Osteoblast (primary cell): ENCODE measurements at regions not wholly inside any gene's neighbourhood (a gene's known extent, or its start where the extent isn't known, plus 50 kb on each side); places are given as distances from the start of the nearest gene placed in this dataset.
"Not testable (repeated sequence)": the region's sequence is repeated elsewhere in the genome, so short reads cannot be mapped to it uniquely, and the experiment has no call there.

Experiments used
- DNase-seq: peaks from one replicate; pipeline ENCODE4 v3.0.0; 2011; ENCODE audit warnings: low spot score, mixed read lengths; ENCODE audit not compliant: insufficient read length; ENCODE audit errors: missing footprints
- H2AFZ ChIP-seq: 2 replicates; pipeline ENCODE4 v1.6.0; 2011; ENCODE audit warnings: mild to moderate bottlenecking, low read length
- H3K27ac ChIP-seq: 2 replicates; pipeline ENCODE4 v1.5.1; 2011; ENCODE audit warnings: mild to moderate bottlenecking, low read depth, low read length, moderate library complexity
- H3K27me3 ChIP-seq: 2 replicates; pipeline ENCODE4 v1.6.0; 2012; ENCODE audit warnings: mild to moderate bottlenecking, control low read depth, inconsistent platforms, low read length, moderate library complexity; ENCODE audit not compliant: insufficient read depth
- H3K36me3 ChIP-seq: 2 replicates; pipeline ENCODE4 v1.5.1; 2011; ENCODE audit warnings: mild to moderate bottlenecking, low read length, control low read depth, moderate library complexity; ENCODE audit not compliant: insufficient read depth
- H3K4me1 ChIP-seq: 2 replicates; pipeline ENCODE4 v1.5.1; 2011; ENCODE audit warnings: mild to moderate bottlenecking, low read length, control low read depth, moderate library complexity; ENCODE audit not compliant: insufficient read depth
- H3K4me2 ChIP-seq: 2 replicates; pipeline ENCODE4 v1.6.0; 2011; ENCODE audit warnings: mild to moderate bottlenecking, low read length; ENCODE audit not compliant: insufficient read depth
- H3K4me3 ChIP-seq: fragments of 200-600 bp; sonication (generic); 3 replicates; pipeline ENCODE4 v1.5.1; 2012; ENCODE audit warnings: mild to moderate bottlenecking, low read length, inconsistent platforms; ENCODE audit not compliant: insufficient read depth
- H3K79me2 ChIP-seq: 2 replicates; pipeline ENCODE4 v1.6.0; 2012; ENCODE audit warnings: mild to moderate bottlenecking, low read length, control low read depth, inconsistent platforms; ENCODE audit not compliant: insufficient read depth
- H3K9me3 ChIP-seq: 2 replicates; pipeline ENCODE4 v1.5.1; 2011; ENCODE audit warnings: low read depth, low read length, control low read depth
- H4K20me1 ChIP-seq: 2 replicates; pipeline ENCODE4 v1.6.0; 2012; ENCODE audit warnings: mild to moderate bottlenecking, low read length, control low read depth; ENCODE audit not compliant: insufficient read depth
- TF ChIP-seq, protein P1 (sequence below): IDR thresholded peaks from 2 replicates; pipeline ENCODE4 v1.5.1; 2011; ENCODE audit warnings: mild to moderate bottlenecking, low read depth, low read length, moderate library complexity; ENCODE audit errors: extremely low read depth

DNA sequence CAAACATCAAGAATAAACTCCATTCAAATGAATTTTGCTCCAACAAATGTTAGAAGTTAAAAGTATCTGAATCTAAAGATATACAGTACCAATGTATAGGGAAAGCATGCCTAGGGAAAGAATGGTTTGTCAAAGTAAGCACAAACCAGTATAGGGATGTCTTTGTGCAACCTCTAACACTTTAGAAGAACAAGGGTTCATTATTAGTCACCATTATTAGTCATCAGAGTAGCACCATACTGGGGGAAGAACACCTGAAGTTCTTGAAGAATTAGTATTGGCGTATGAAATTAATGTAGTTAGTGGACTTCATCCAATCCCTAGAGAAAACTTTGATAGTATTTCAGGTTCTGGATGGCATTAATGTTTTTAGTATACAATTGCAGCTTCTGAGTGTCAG lies 943.7 kb downstream of the METTL15 start:
- Histone ChIP-seq H3K4me1 (no peaks in the 10 kb centered on the region), H3K4me2 (no peak overlapping the region), H3K27me3 (no peaks in the 10 kb centered on the region), H3K36me3 (no peaks in the 10 kb centered on the region), H2AFZ (no peak overlapping the region), H3K27ac (no peak overlapping the region), H3K79me2 (no peaks in the 10 kb centered on the region), H3K9me3 (no peaks in the 10 kb centered on the region), H4K20me1 (no peaks in the 10 kb centered on the region), H3K4me3 (no peak overlapping the region)
- no peak for DNase-seq
- TF ChIP-seq, protein P1, sequence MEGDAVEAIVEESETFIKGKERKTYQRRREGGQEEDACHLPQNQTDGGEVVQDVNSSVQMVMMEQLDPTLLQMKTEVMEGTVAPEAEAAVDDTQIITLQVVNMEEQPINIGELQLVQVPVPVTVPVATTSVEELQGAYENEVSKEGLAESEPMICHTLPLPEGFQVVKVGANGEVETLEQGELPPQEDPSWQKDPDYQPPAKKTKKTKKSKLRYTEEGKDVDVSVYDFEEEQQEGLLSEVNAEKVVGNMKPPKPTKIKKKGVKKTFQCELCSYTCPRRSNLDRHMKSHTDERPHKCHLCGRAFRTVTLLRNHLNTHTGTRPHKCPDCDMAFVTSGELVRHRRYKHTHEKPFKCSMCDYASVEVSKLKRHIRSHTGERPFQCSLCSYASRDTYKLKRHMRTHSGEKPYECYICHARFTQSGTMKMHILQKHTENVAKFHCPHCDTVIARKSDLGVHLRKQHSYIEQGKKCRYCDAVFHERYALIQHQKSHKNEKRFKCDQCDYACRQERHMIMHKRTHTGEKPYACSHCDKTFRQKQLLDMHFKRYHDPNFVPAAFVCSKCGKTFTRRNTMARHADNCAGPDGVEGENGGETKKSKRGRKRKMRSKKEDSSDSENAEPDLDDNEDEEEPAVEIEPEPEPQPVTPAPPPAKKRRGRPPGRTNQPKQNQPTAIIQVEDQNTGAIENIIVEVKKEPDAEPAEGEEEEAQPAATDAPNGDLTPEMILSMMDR = no peak

GRCh38 chr11:29050962-29051361 lies 942.8 kb downstream of the METTL15 start:
- not testable (repeated sequence) for H3K79me2 ChIP-seq, H3K27ac ChIP-seq, H2AFZ ChIP-seq, H3K4me1 ChIP-seq, H3K36me3 ChIP-seq, H3K4me3 ChIP-seq, H3K9me3 ChIP-seq, H3K27me3 ChIP-seq, DNase-seq, H4K20me1 ChIP-seq, H3K4me2 ChIP-seq

DNA sequence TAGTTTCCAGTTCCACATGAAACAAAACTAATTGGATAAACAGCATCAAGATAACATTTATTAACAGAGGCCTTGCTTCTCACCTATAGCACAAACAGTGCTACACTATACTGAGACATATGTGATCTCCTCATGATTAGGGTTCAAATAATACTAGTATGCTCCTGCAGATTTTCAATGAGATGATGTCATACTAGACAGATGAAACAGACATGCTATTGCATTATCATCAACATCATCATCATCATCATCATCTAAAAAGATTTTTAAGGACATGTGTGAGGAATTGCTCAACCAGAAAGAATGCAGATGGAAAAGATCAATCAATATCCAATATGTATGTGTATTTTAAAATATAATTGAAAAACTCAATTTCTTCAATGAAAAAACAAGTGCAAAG lies 932.3 kb downstream of the METTL15 start:
- Histone ChIP-seq H2AFZ (no peak overlapping the region), H3K79me2 (no peaks in the 10 kb centered on the region), H3K36me3 (no peaks in the 10 kb centered on the region), H3K4me2 (no peak overlapping the region), H3K27me3 (no peaks in the 10 kb centered on the region), H3K4me3 (no peak overlapping the region), H3K27ac (no peak overlapping the region), H3K4me1 (no peaks in the 10 kb centered on the region), H4K20me1 (no peaks in the 10 kb centered on the region), H3K9me3 (no peaks in the 10 kb centered on the region)
- TF ChIP-seq, protein P1 = no peak
- DNase-seq = no peak

DNA sequence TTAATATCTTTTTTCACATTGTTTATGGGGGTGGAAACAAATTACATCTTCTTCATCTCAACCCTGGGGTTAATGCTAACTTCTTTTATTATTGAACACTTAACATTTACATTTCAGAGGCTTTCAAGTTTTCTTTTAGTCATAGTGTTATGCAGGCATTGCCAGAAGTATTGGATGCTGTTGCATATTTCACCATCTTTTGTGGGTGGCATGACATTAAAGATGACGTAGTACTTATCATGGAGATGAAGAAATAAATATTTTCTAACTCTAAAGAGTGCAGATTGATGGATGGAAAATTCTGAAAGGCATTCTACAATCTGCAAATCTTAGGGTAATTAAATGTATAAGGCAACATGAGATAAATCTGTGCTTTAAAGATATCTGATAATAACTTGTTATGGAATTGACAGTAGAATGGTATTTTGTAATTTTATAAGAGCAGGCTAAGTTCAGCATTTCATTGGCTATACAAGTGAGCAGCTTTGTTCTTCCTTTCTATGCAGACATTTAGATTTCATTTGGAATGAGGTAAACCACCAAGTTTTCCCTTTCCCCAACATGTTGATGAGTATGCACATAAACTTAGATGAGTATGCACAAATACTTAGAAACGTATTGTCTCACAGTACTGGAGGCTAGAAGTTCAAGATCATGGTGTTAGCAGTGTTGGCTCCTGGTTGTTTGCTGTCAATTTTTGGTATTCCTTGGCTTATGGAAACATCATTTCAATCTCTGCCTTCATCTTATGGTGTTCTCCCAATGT lies 924.4 kb downstream of the METTL15 start:
- Histone ChIP-seq H3K4me3 (no peak overlapping the region), H2AFZ (no peak overlapping the region), H3K27ac (no peak overlapping the region), H3K79me2 (no peaks in the 10 kb centered on the region), H4K20me1 (no peaks in the 10 kb centered on the region), H3K4me2 (no peak overlapping the region), H3K36me3 (no peaks in the 10 kb centered on the region), H3K9me3 (peaks cover 9% of the 10 kb centered on the region), H3K27me3 (no peaks in the 10 kb centered on the region), H3K4me1 (no peaks in the 10 kb centered on the region)
- DNase-seq = no peak
- TF ChIP-seq, protein P1 = no peak
